ENCODE measurements at regions not wholly inside any gene's neighbourhood (a gene's known extent, or its start where the extent isn't known, plus 50 kb on each side); places are given as distances from the start of the nearest gene placed in this dataset.

GRCh38 chr13:106685143-106685542 is 117.2 kb upstream of the ARGLU1 start:
- Histone ChIP-seq H3K27me3 (ENCODE audit: control insufficient read depth, insufficient read depth, low read length) (no peaks in the 10 kb centered on the region), H3K4me3 (ENCODE audit: low read depth, low read length) (no peak overlapping the region), H3K36me3 (ENCODE audit: control insufficient read depth, insufficient read depth, low read length) (no peaks in the 10 kb centered on the region)
- no peak for TF ChIP-seq CTCF (IDR thresholded peaks at IDR 0.05; ENCODE audit: insufficient read depth, low read length, severe bottlenecking)
- DNase-seq (ENCODE audit: low read depth): no peak
- no peak for FAIRE-seq

- DNase-seq (ENCODE audit: low read depth): no peak
- no peaks in the 10 kb centered on the region for H3K27me3 ChIP-seq (ENCODE audit: control insufficient read depth, insufficient read depth, low read length)
- no peak for TF ChIP-seq CTCF (IDR thresholded peaks at IDR 0.05; ENCODE audit: insufficient read depth, low read length, severe bottlenecking)
- H3K4me3 ChIP-seq (ENCODE audit: low read depth, low read length): no peak overlapping the region
- no peaks in the 10 kb centered on the region for H3K36me3 ChIP-seq (ENCODE audit: control insufficient read depth, insufficient read depth, low read length)
- no peak for FAIRE-seq
These were observed 116.0 kb upstream of the ARGLU1 start for GRCh38 chr13:106683918-106684317.

- H3K27me3 ChIP-seq (ENCODE audit: control insufficient read depth, insufficient read depth, low read length): no peaks in the 10 kb centered on the region
- no peaks in the 10 kb centered on the region for H3K36me3 ChIP-seq (ENCODE audit: control insufficient read depth, insufficient read depth, low read length)
- no peak for TF ChIP-seq CTCF (IDR thresholded peaks at IDR 0.05; ENCODE audit: insufficient read depth, low read length, severe bottlenecking)
- no peak overlapping the region for H3K4me3 ChIP-seq (ENCODE audit: low read depth, low read length)
- FAIRE-seq (no peak), DNase-seq (ENCODE audit: low read depth) (no peak)
These were observed 115.2 kb upstream of the ARGLU1 start for GRCh38 chr13:106683179-106683578.

- no peak for FAIRE-seq
- no peak for TF ChIP-seq CTCF (IDR thresholded peaks at IDR 0.05; ENCODE audit: insufficient read depth, low read length, severe bottlenecking)
- H3K27me3 ChIP-seq (ENCODE audit: control insufficient read depth, insufficient read depth, low read length): no peaks in the 10 kb centered on the region
- H3K36me3 ChIP-seq (ENCODE audit: control insufficient read depth, insufficient read depth, low read length): no peaks in the 10 kb centered on the region
- H3K4me3 ChIP-seq (ENCODE audit: low read depth, low read length): no peak overlapping the region
- DNase-seq (ENCODE audit: low read depth): no peak
These were observed 114.1 kb upstream of the ARGLU1 start for GRCh38 chr13:106681997-106682396.

- Histone ChIP-seq H3K4me3 (ENCODE audit: low read depth, low read length) (no peak overlapping the region), H3K27me3 (ENCODE audit: control insufficient read depth, insufficient read depth, low read length) (no peaks in the 10 kb centered on the region), H3K36me3 (ENCODE audit: control insufficient read depth, insufficient read depth, low read length) (no peaks in the 10 kb centered on the region)
- no peak for FAIRE-seq
- no peak for TF ChIP-seq CTCF (IDR thresholded peaks at IDR 0.05; ENCODE audit: insufficient read depth, low read length, severe bottlenecking)
- DNase-seq (ENCODE audit: low read depth): no peak
These were observed 113.6 kb upstream of the ARGLU1 start for GRCh38 chr13:106681536-106681935.

- Histone ChIP-seq H3K36me3 (ENCODE audit: control insufficient read depth, insufficient read depth, low read length) (no peaks in the 10 kb centered on the region), H3K27me3 (ENCODE audit: control insufficient read depth, insufficient read depth, low read length) (no peaks in the 10 kb centered on the region), H3K4me3 (ENCODE audit: low read depth, low read length) (no peak overlapping the region)
- DNase-seq (ENCODE audit: low read depth) (no peak), FAIRE-seq (no peak)
- no peak for TF ChIP-seq CTCF (IDR thresholded peaks at IDR 0.05; ENCODE audit: insufficient read depth, low read length, severe bottlenecking)
These were observed 113.0 kb upstream of the ARGLU1 start for GRCh38 chr13:106680796-106681472.

Measured in bronchial epithelial cell (primary cell).